ENCODE measurements at regions not wholly inside any gene's neighbourhood (a gene's known extent, or its start where the extent isn't known, plus 50 kb on each side); places are given as distances from the start of the nearest gene placed in this dataset.
A peak's percentile ranks its signal among the peaks of the same experiment; 100 is the strongest.

DNA sequence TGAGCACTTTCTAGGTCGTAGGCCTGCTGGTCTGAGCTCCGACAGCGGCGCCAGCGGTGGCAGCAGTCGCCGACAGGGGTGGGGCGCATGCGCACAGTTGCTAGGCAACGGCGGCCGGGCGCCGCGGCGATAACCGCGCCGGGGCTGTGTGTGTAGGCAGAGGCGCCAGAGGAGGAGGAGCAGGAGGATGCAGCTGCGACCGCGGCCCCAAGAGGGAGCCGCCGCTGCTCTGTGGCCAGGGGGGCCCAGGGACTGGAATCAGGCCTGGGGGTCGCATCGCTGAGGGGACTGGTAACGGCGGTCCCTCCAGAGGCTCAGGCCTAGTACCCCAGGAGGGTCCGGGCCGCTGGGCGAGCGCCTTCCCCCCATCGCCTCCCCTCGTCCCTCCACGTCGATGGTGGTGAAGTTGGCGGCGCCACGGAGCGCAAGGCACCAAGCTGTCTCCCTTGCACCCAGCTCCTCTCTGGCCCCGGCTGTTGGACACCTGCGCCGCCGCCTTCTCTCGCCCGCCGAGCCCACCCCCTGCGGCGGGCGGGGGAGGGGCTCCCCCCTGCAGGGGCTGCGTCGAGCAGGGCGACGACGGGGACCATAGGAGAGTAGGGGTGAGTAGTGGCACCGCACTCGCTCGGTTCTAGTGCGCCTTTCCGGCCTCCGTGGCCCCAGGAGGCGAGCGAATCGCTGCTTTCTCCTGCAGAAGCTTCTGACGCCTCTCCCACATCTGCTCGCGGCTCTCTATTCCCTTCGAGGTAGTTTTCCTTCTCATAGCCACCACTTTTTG lies 58.6 kb upstream of the ZC4H2 start, which contains the start of gene ZC3H12B (continued):
- TF ChIP-seq E2F8 (IDR thresholded peaks at IDR 0.05; ENCODE audit: low read depth, partially characterized antibody), result no peak
- TF ChIP-seq PHF8 (IDR thresholded peaks at IDR 0.05; ENCODE audit: borderline replicate concordance, low read length), result peak; percentile 25; the same call in 1 of the 2 replicates
- no peak for TF ChIP-seq ZNF175 (CRISPR knock-in tag; IDR thresholded peaks at IDR 0.05; ENCODE audit: low read depth)

DNA sequence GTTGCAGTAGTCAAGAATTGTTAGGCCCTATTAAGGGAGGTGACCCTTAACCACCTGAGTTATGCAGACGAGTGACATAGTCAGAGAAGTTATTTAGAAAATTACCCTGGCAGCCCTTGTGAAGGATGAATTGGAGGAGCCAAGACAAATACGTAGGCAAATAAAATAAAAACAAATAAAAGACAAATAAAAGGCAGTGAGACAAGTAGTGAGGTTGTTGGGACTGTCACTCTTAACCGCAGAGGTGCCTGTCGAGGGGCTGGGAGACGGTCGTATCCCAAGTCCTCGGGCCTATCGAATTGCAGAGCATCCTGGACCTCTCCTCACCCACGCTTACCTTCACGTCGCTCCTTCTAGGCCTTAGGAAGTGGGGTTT lies 58.0 kb upstream of the ZC4H2 start:
- FAIRE-seq, result no peak
- H2AFZ ChIP-seq (ENCODE audit: low read depth, low read length), result peak overlapping the region; percentile 90
- H4K20me1 ChIP-seq (replicated peaks; ENCODE audit: control insufficient read depth, insufficient read depth, low read length), result no peaks in the 10 kb centered on the region
- 0 out of 3 replicates have a peak, but pooled peaks have one; percentile 5 for ATAC-seq
- peak overlapping the region; percentile 79 for H3K4me2 ChIP-seq (ENCODE audit: insufficient read depth, low read length)
- POLR2A ChIA-PET, result interaction anchor here (0.5 to 1.4 kb wide), 4 partner anchors 26 to 494 kb away, joined by 3 read pairs; no protein-coding TSS in a partner anchor
- H3K4me3 ChIP-seq, result peak overlapping the region; percentile 52
- no peak for DNase-seq (ENCODE audit: extremely low read depth in 1 of 4, low spot score in 3 of 4)
- 0 out of 3 replicates have a peak, but pooled peaks cover 12% of the 10 kb centered on the region for H3K79me2 ChIP-seq (ENCODE audit: control insufficient read depth, insufficient read depth, low read length)
- no peaks in the 10 kb centered on the region for H3K9me1 ChIP-seq (ENCODE audit: control insufficient read depth, insufficient read depth, low read length)
- peak overlapping the region; percentile 33 to 86 for H3K9ac ChIP-seq (ENCODE audit: insufficient read depth in 1 of 2, low read depth in 2 of 2, low read length in 2 of 2)
- intact Hi-C loops (cut with micrococcal nuclease), result no loop called here
- no peaks in the 10 kb centered on the region for H3K36me3 ChIP-seq (ENCODE audit: control insufficient read depth, insufficient read depth, low read length)
- BruUV-seq (replicated peaks), result TSS peak; percentile 75
- peaks cover 0 to 12% of the 10 kb centered on the region in 2 experiments; a peak in 1 of 5 replicates for H3K4me1 ChIP-seq (replicated peaks in 1 of 2; ENCODE audit: control insufficient read depth in 2 of 2, insufficient read depth in 2 of 2, low read length in 2 of 2)
- peak; percentile 36; the same call in 1 of the 2 replicates for TF ChIP-seq PKNOX1 (IDR thresholded peaks at IDR 0.05)
- TF ChIP-seq ZFX (CRISPR knock-in tag; IDR thresholded peaks at IDR 0.05), result peak; percentile 13; the same call in 1 of the 2 replicates
- TF ChIP-seq TAF1 (IDR thresholded peaks at IDR 0.05; ENCODE audit: control insufficient read depth, extremely low read depth, insufficient read depth, low read length, severe bottlenecking), result peak; percentile 20
- no peak for TF ChIP-seq ARID4B (CRISPR knock-in tag; IDR thresholded peaks at IDR 0.05)
- peak overlapping the region; percentile 48; the same call in 2 of the 3 replicates for H3K27ac ChIP-seq (ENCODE audit: extremely low read depth, low read depth, low read length)
- H3K27me3 ChIP-seq (ENCODE audit: control insufficient read depth in 2 of 2, insufficient read depth in 2 of 2, low read length in 2 of 2), result no peaks in the 10 kb centered on the region
- CTCF ChIA-PET (ENCODE audit: low intra/inter-chr PET ratio), result no interaction called here
- WGBS (ENCODE audit: insufficient coverage, low coverage, missing lambda C conversion rate), result 5% methylated on average over 11 of the region's 11 CpGs
- H3K9me3 ChIP-seq (replicated peaks; ENCODE audit: control insufficient read depth, insufficient read depth, low read depth, low read length), result no peaks in the 10 kb centered on the region
- in situ Hi-C loops (cut with MboI), result no loop called here

Measured in K562 (cell line).